Osteoblast (primary cell): ENCODE measurements at regions not wholly inside any gene's neighbourhood (a gene's known extent, or its start where the extent isn't known, plus 50 kb on each side); places are given as distances from the start of the nearest gene placed in this dataset.
A peak's percentile ranks its signal among the peaks of the same experiment; 100 is the strongest.

ENCODE experiments used
- DNase-seq: peaks from one replicate; pipeline ENCODE4 v3.0.0; 2011; ENCODE audit warnings: low spot score, mixed read lengths; ENCODE audit not compliant: insufficient read length; ENCODE audit errors: missing footprints
- H2AFZ ChIP-seq: 2 replicates; pipeline ENCODE4 v1.6.0; 2011; ENCODE audit warnings: mild to moderate bottlenecking, low read length
- H3K27ac ChIP-seq: 2 replicates; pipeline ENCODE4 v1.5.1; 2011; ENCODE audit warnings: mild to moderate bottlenecking, low read depth, low read length, moderate library complexity
- H3K27me3 ChIP-seq: 2 replicates; pipeline ENCODE4 v1.6.0; 2012; ENCODE audit warnings: mild to moderate bottlenecking, control low read depth, inconsistent platforms, low read length, moderate library complexity; ENCODE audit not compliant: insufficient read depth
- H3K36me3 ChIP-seq: 2 replicates; pipeline ENCODE4 v1.5.1; 2011; ENCODE audit warnings: mild to moderate bottlenecking, low read length, control low read depth, moderate library complexity; ENCODE audit not compliant: insufficient read depth
- H3K4me1 ChIP-seq: 2 replicates; pipeline ENCODE4 v1.5.1; 2011; ENCODE audit warnings: mild to moderate bottlenecking, low read length, control low read depth, moderate library complexity; ENCODE audit not compliant: insufficient read depth
- H3K4me2 ChIP-seq: 2 replicates; pipeline ENCODE4 v1.6.0; 2011; ENCODE audit warnings: mild to moderate bottlenecking, low read length; ENCODE audit not compliant: insufficient read depth
- H3K4me3 ChIP-seq: fragments of 200-600 bp; sonication (generic); 3 replicates; pipeline ENCODE4 v1.5.1; 2012; ENCODE audit warnings: mild to moderate bottlenecking, low read length, inconsistent platforms; ENCODE audit not compliant: insufficient read depth
- H3K79me2 ChIP-seq: 2 replicates; pipeline ENCODE4 v1.6.0; 2012; ENCODE audit warnings: mild to moderate bottlenecking, low read length, control low read depth, inconsistent platforms; ENCODE audit not compliant: insufficient read depth
- H3K9me3 ChIP-seq: 2 replicates; pipeline ENCODE4 v1.5.1; 2011; ENCODE audit warnings: low read depth, low read length, control low read depth
- H4K20me1 ChIP-seq: 2 replicates; pipeline ENCODE4 v1.6.0; 2012; ENCODE audit warnings: mild to moderate bottlenecking, low read length, control low read depth; ENCODE audit not compliant: insufficient read depth
- CTCF ChIP-seq: IDR thresholded peaks from 2 replicates; pipeline ENCODE4 v1.5.1; 2011; ENCODE audit warnings: mild to moderate bottlenecking, low read depth, low read length, moderate library complexity; ENCODE audit errors: extremely low read depth

DNA sequence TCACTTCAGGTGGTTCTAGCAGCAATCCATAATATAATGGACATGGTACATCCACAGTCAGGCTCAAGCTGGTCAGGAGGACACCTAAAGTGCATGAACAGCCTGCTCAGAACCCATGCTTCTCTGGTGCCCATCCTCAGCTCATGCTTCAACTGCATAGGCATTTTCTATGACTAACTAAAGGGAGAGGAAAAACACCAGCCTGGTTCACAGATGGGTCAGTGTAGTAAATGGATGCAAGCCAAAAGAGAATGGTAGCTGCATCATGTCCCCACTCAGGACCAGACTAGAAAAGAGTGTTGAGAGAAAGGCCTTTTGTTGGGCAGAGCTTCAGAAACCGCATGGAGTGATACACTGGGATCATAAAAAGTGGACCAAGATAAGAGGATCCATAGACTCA is 556.6 kb downstream of the TLE1 start:
- no peak for DNase-seq
- no peaks in the 10 kb centered on the region for H3K4me1 ChIP-seq
- no peaks in the 10 kb centered on the region for H3K36me3 ChIP-seq
- H3K79me2 ChIP-seq: no peaks in the 10 kb centered on the region
- H2AFZ ChIP-seq: no peak overlapping the region
- no peaks in the 10 kb centered on the region for H4K20me1 ChIP-seq
- no peaks in the 10 kb centered on the region for H3K9me3 ChIP-seq
- no peak overlapping the region for H3K27ac ChIP-seq
- H3K4me2 ChIP-seq: no peak overlapping the region
- peaks cover 11% of the 10 kb centered on the region for H3K27me3 ChIP-seq
- TF ChIP-seq CTCF: no peak
- no peak overlapping the region for H3K4me3 ChIP-seq

DNA sequence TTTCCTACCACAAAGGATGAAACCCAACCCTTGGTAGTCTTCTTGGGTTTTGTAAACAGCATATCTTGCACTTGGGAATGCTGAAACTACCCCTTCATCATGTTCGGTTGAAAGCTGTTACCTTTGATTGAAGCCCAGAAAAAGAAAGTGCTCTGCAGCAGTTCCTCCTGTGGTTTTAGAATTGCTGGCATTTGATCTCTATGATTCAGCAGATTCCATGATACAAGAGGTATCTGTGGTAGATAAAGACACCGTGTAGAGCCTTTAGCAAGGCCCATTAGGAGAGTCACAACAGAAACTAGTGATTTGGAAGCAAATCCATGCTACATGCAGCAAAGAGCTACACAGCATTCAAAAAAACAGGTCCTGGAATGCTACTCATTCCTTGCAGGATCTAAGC is 557.0 kb downstream of the TLE1 start:
- peak; percentile 44 for DNase-seq
- H3K4me3 ChIP-seq: no peak overlapping the region
- H3K36me3 ChIP-seq: no peaks in the 10 kb centered on the region
- no peaks in the 10 kb centered on the region for H3K79me2 ChIP-seq
- no peaks in the 10 kb centered on the region for H3K9me3 ChIP-seq
- H3K4me2 ChIP-seq: no peak overlapping the region
- H3K27ac ChIP-seq: no peak overlapping the region
- H3K27me3 ChIP-seq: peaks cover 11% of the 10 kb centered on the region
- no peak overlapping the region for H2AFZ ChIP-seq
- H4K20me1 ChIP-seq: no peaks in the 10 kb centered on the region
- no peaks in the 10 kb centered on the region for H3K4me1 ChIP-seq
- TF ChIP-seq CTCF: no peak

- H3K4me3 ChIP-seq: no peak overlapping the region
- H3K4me1 ChIP-seq: no peaks in the 10 kb centered on the region
- no peak overlapping the region for H3K27ac ChIP-seq
- TF ChIP-seq CTCF: no peak
- H4K20me1 ChIP-seq: no peaks in the 10 kb centered on the region
- H3K9me3 ChIP-seq: no peaks in the 10 kb centered on the region
- no peaks in the 10 kb centered on the region for H3K36me3 ChIP-seq
- peaks cover 11% of the 10 kb centered on the region for H3K27me3 ChIP-seq
- no peaks in the 10 kb centered on the region for H3K79me2 ChIP-seq
- H2AFZ ChIP-seq: no peak overlapping the region
- DNase-seq: no peak
- no peak overlapping the region for H3K4me2 ChIP-seq
These were observed 560.6 kb downstream of the TLE1 start for GRCh38 chr9:81128701-81129100.

- Histone ChIP-seq H3K4me2 (no peak overlapping the region), H3K27me3 (peaks cover 11% of the 10 kb centered on the region), H2AFZ (no peak overlapping the region), H3K9me3 (no peaks in the 10 kb centered on the region), H3K79me2 (no peaks in the 10 kb centered on the region), H3K4me3 (no peak overlapping the region), H3K27ac (no peak overlapping the region), H3K36me3 (no peaks in the 10 kb centered on the region), H4K20me1 (no peaks in the 10 kb centered on the region), H3K4me1 (no peaks in the 10 kb centered on the region)
- TF ChIP-seq CTCF: no peak
- DNase-seq: no peak
These were observed 563.8 kb downstream of the TLE1 start for GRCh38 chr9:81125446-81126092.
